BLaER1 treated with 17β-estradiol and CSF1 and Interleukin-3, amounts not matched to agents 10 nM and 100 nM (cell line): ENCODE measurements at regions not wholly inside any gene's neighbourhood (a gene's known extent, or its start where the extent isn't known, plus 50 kb on each side); places are given as distances from the start of the nearest gene placed in this dataset.

Source experiments
- H3K27ac ChIP-seq, 11 experiments: shearing (Covaris generic); formaldehyde crosslinking; 2 replicates each; pipeline ENCODE4 v1.8.1; 2022
- H3K27me3 ChIP-seq, 11 experiments: shearing (Covaris generic); formaldehyde crosslinking; 2 replicates each; pipeline ENCODE4 v1.8.1; 2022
- H3K36me3 ChIP-seq, 11 experiments: shearing (Covaris generic); formaldehyde crosslinking; 2 replicates each; pipeline ENCODE4 v1.8.1; 2022
- H3K4me1 ChIP-seq, 10 experiments: shearing (Covaris generic); formaldehyde crosslinking; 2 replicates each; pipeline ENCODE4 v1.8.1; 2022
- H3K4me2 ChIP-seq, 11 experiments: shearing (Covaris generic); formaldehyde crosslinking; 2 replicates each; pipeline ENCODE4 v1.8.1; 2022
- H3K4me3 ChIP-seq, 10 experiments: shearing (Covaris generic); formaldehyde crosslinking; 2 replicates each; pipeline ENCODE4 v1.8.1; 2022
- H3K9ac ChIP-seq, 11 experiments: shearing (Covaris generic); formaldehyde crosslinking; 2 replicates each; pipeline ENCODE4 v1.8.1; 2022
- H3K9me3 ChIP-seq, 11 experiments: shearing (Covaris generic); formaldehyde crosslinking; replicated peaks in 1 of 11; 2 replicates each; pipeline ENCODE4 v1.8.1; 2022
- H4K20me1 ChIP-seq, 11 experiments: shearing (Covaris generic); formaldehyde crosslinking; 2 replicates each; pipeline ENCODE4 v1.8.1; 2022
- Cebpa-rat ChIP-seq, 11 experiments: shearing (Covaris generic); IDR thresholded peaks; 2 replicates each; pipeline ENCODE4 v1.8.1; 2022

DNA sequence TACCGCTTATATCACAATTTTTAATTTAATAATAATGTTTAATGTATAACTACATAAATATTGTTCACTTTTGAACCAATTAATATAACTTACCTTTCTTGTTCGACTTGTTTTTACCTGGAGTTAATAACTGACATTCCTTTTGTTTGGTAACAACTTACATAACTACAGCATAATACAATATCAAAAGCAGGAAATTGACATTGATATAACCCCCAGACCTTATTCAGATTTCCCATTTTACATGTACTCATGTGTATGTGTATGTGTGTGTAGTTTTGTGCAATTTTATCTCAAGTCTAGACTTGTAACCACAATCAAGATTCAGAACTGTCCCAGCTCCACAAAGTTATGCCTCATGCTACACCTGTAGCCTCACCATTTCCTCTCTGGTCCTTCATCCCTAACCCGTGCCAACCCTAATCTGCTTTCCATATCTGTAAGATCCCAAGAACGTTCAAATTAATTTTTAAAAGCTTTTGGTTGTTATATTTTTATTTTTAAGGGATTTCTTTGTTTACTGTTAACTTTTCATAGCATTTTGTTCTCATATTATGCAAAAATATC lies 190.6 kb downstream of the MANEA start:
- Histone ChIP-seq H3K4me1 (peaks cover 0 to 6% (median 2%) of the 10 kb centered on the region in 10 experiments; a peak in 9 of 20 replicates), H3K36me3 (no peaks in the 10 kb centered on the region), H3K4me3 (no peak overlapping the region), H3K4me2 (no peak overlapping the region), H3K27ac (no peak overlapping the region), H3K27me3 (no peaks in the 10 kb centered on the region), H3K9ac (no peak overlapping the region), H4K20me1 (no peaks in the 10 kb centered on the region), H3K9me3 (no peaks in the 10 kb centered on the region)
- no peak for TF ChIP-seq Cebpa-rat (IDR thresholded peaks at IDR 0.05)

DNA sequence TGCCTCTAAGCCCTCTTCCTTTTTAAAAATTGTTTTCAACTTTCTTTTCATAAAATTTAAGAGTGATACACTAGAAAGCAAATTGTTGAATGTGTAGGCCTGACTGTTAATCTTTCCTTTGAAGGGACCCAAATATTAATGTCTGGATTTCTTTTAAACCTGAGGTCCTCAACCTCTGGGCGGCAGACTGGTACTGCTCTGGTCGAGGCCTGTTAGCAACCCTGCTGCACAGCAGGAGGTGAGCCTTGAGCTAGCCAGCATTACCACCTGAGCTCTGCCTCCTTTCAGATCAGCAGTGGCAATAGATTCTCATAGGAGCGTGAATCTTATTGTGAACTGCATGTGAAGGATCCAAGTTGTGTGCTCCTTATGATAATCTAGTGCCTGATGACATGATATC lies 191.2 kb downstream of the MANEA start:
- no peaks in the 10 kb centered on the region for H4K20me1 ChIP-seq
- H3K4me1 ChIP-seq: peaks cover 0 to 6% (median 2%) of the 10 kb centered on the region in 10 experiments; a peak in 9 of 20 replicates
- no peaks in the 10 kb centered on the region for H3K9me3 ChIP-seq
- no peak for TF ChIP-seq Cebpa-rat (IDR thresholded peaks at IDR 0.05)
- no peak overlapping the region for H3K9ac ChIP-seq
- no peaks in the 10 kb centered on the region for H3K36me3 ChIP-seq
- H3K27me3 ChIP-seq: no peaks in the 10 kb centered on the region
- no peak overlapping the region for H3K4me3 ChIP-seq
- H3K4me2 ChIP-seq: no peak overlapping the region
- H3K27ac ChIP-seq: no peak overlapping the region

DNA sequence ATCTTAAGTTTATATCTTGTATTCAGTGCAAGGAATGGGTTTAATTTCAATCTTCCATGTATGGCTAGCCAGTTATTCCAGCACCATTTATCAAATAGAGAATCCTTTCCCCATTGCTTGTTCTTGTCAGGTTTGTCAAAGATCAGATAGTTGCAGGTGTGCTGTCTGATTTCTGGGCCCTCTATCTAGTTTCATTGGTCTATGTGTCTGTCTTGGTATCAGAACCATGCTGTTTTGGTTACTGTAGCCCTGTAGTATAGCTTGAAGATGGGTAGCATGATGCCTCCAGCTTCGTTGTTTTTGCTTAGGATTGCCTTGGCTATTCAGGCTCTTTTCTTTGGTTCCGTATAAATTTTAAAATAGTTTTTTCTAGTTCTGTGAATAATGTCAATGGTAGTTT lies 200.0 kb downstream of the MANEA start:
- Histone ChIP-seq H3K9ac (no peak overlapping the region), H3K4me1 (no peaks in the 10 kb centered on the region), H3K27ac (no peak overlapping the region), H3K36me3 (no peaks in the 10 kb centered on the region), H3K4me2 (no peak overlapping the region), H3K4me3 (no peak overlapping the region), H4K20me1 (no peaks in the 10 kb centered on the region), H3K27me3 (no peaks in the 10 kb centered on the region), H3K9me3 (no peaks in the 10 kb centered on the region)
- TF ChIP-seq Cebpa-rat (IDR thresholded peaks at IDR 0.05): no peak

DNA sequence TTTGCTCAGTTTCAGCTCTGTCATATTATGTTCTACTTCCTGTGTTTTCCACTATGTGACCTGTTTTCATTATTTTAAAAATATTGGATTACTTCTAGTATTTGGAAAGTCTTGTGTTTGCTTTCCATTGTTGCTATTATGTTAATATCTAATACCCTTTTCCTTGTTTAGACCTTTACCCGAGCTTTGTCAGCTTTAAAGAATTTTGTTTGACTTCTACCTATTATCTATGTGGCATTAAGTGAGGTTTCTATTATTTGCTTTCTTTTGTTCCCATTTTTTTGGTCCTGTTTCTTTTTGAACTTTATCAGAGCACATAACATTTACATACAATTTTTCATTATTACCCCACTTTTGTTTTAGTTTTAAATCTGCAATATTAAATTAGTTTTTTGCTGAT lies 202.7 kb downstream of the MANEA start:
- Histone ChIP-seq H3K4me1 (no peaks in the 10 kb centered on the region), H3K9ac (no peak overlapping the region), H3K27me3 (no peaks in the 10 kb centered on the region), H3K9me3 (no peaks in the 10 kb centered on the region), H4K20me1 (no peaks in the 10 kb centered on the region), H3K4me2 (no peak overlapping the region), H3K4me3 (no peak overlapping the region), H3K36me3 (no peaks in the 10 kb centered on the region), H3K27ac (no peak overlapping the region)
- TF ChIP-seq Cebpa-rat (IDR thresholded peaks at IDR 0.05): no peak

DNA sequence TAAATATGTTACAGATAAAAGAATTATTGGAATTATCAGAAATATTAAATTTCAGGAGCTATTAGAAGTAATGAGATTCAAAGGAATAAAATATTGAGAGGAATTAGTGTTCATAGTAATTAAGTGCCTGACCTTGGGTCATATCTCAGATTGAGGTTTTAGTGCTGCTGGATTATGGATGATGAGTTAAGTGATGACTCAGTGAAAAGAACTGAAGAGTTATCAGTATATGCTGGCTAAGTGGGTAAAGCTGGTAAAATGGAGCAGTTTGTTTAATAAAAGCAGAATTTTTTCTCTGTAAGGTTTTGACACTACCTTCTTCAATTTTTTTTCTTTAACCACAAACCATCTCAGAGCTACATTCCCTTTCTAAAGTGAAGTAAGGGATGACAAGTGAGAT lies 206.7 kb downstream of the MANEA start:
- no peak overlapping the region for H3K4me3 ChIP-seq
- H3K27me3 ChIP-seq: no peaks in the 10 kb centered on the region
- H3K4me1 ChIP-seq: no peaks in the 10 kb centered on the region
- no peaks in the 10 kb centered on the region for H3K9me3 ChIP-seq
- no peak overlapping the region for H3K9ac ChIP-seq
- no peak overlapping the region for H3K4me2 ChIP-seq
- no peak for TF ChIP-seq Cebpa-rat (IDR thresholded peaks at IDR 0.05)
- no peaks in the 10 kb centered on the region for H4K20me1 ChIP-seq
- H3K27ac ChIP-seq: no peak overlapping the region
- H3K36me3 ChIP-seq: no peaks in the 10 kb centered on the region

DNA sequence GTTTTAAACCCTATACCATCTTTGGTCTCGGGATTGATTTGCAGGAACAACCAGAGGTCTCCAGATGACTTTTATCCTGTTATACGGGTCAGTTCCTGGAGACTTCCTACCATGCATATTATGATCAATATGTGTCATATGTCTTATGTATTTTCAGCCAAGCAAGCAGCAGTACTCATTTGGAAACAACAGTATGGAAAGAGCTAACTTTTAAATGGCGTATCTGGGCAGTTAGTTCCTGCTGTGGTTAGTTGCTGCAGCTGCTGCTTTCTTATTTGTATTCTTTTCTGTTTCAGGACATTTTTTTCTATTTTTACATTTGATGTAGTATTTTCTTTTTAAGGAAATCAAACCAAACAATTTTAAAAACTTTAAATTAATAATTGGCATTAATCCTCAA lies 207.5 kb downstream of the MANEA start:
- no peaks in the 10 kb centered on the region for H3K27me3 ChIP-seq
- no peaks in the 10 kb centered on the region for H3K9me3 ChIP-seq
- no peak overlapping the region for H3K27ac ChIP-seq
- H3K36me3 ChIP-seq: no peaks in the 10 kb centered on the region
- no peaks in the 10 kb centered on the region for H4K20me1 ChIP-seq
- TF ChIP-seq Cebpa-rat (IDR thresholded peaks at IDR 0.05): no peak
- no peaks in the 10 kb centered on the region for H3K4me1 ChIP-seq
- H3K9ac ChIP-seq: no peak overlapping the region
- H3K4me3 ChIP-seq: no peak overlapping the region
- no peak overlapping the region for H3K4me2 ChIP-seq

DNA sequence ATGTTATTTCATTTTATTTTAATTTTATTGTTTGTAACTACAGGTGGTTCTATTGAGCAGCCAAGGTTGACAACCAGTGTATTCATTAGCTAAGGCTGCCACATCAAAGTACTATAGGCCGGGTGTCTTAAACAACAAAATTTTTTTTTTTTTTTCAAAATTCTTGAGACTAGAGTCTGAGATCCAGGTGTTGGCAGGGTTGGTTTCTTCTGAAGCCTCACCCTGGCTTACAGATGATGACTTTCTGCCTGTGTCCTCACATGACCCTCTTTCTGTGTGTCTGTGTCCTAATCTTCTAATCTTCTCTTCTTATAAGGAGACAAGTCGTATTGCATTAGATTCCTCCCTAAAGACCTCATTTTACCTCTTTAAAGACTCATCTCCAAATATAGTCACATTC lies 208.4 kb downstream of the MANEA start:
- TF ChIP-seq Cebpa-rat (IDR thresholded peaks at IDR 0.05): no peak
- Histone ChIP-seq H3K27me3 (no peaks in the 10 kb centered on the region), H3K9me3 (no peaks in the 10 kb centered on the region)

DNA sequence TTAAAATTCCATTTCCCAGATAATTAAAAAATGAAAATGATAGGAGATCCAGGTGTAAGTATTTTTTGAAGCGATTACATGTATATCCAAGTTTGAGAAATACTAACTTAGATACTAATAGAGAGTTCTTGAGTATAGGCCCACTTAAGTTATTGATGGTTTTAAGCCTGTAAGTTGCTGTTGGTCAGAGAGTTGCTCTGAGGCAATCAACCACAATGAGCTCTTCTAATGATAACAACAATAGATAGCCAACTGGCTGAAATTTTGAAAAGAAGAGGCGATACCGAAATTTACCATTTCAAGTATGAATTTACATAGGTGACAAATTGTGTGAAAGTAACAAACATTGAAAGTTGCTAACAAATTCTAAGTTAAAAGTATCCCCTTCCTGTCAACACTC lies 209.5 kb downstream of the MANEA start:
- Histone ChIP-seq H3K9me3 (no peaks in the 10 kb centered on the region), H3K27me3 (no peaks in the 10 kb centered on the region), H3K9ac (no peak overlapping the region), H3K4me1 (no peaks in the 10 kb centered on the region), H3K36me3 (no peaks in the 10 kb centered on the region), H3K27ac (no peak overlapping the region), H3K4me3 (no peak overlapping the region), H4K20me1 (no peaks in the 10 kb centered on the region), H3K4me2 (no peak overlapping the region)
- no peak for TF ChIP-seq Cebpa-rat (IDR thresholded peaks at IDR 0.05)

More for the DNA sequence above, 208.4 kb downstream of the MANEA start:
- Histone ChIP-seq H4K20me1 (no peaks in the 10 kb centered on the region), H3K4me3 (no peak overlapping the region), H3K4me2 (no peak overlapping the region), H3K36me3 (no peaks in the 10 kb centered on the region), H3K4me1 (no peaks in the 10 kb centered on the region), H3K27ac (no peak overlapping the region), H3K9ac (no peak overlapping the region)

DNA sequence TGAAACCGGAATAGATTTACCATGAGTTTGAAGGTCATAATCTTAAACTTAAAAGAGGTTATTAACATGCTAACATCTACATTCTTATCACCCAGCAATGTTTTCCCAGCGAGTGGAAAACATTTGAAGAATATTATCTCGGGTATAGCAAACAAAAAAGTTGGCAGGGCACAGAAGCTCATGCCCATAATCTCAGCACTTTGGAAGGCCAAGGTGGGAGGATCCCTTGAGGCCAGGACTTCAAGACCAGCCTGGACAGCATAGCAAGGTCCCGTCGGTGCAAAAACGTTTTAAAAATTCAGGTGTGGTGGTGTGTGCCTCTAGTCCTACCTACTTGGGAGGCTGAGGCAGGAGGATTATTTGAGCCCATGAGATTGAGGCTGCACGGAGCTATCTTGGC lies 213.5 kb downstream of the MANEA start:
- no peak overlapping the region for H3K4me2 ChIP-seq
- no peak overlapping the region for H3K4me3 ChIP-seq
- H4K20me1 ChIP-seq: no peaks in the 10 kb centered on the region
- no peak for TF ChIP-seq Cebpa-rat (IDR thresholded peaks at IDR 0.05)
- H3K27ac ChIP-seq: no peak overlapping the region
- no peaks in the 10 kb centered on the region for H3K27me3 ChIP-seq
- H3K4me1 ChIP-seq: no peaks in the 10 kb centered on the region
- H3K9ac ChIP-seq: no peak overlapping the region
- H3K9me3 ChIP-seq: peaks cover 0 to 4% (median 0%) of the 10 kb centered on the region in 11 experiments; a peak in 1 of 22 replicates
- no peaks in the 10 kb centered on the region for H3K36me3 ChIP-seq

DNA sequence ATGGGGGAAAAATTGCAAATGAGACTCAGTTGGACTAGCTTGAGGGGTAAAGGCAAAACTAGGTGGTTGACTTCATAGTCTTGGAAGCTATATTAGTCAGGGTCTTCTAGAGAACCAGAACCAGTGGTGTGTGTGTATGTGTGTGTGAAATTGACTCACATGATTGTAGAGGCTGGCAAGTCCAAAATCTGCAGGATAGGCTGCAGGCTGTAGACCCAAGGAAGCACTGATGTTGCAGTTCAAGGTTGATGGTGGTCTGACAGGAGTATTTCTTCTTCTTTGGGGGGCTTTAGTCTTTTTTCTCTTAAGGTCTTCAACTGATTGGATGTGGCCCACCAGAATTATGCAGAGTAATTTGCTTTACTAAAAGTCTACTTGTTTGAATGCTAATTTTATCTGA lies 217.4 kb downstream of the MANEA start:
- H3K4me1 ChIP-seq: no peaks in the 10 kb centered on the region
- H3K4me3 ChIP-seq: no peak overlapping the region
- H3K9ac ChIP-seq: no peak overlapping the region
- H3K4me2 ChIP-seq: no peak overlapping the region
- H4K20me1 ChIP-seq: no peaks in the 10 kb centered on the region
- H3K9me3 ChIP-seq: peaks cover 0 to 4% (median 0%) of the 10 kb centered on the region in 11 experiments; a peak in 1 of 22 replicates
- no peak overlapping the region for H3K27ac ChIP-seq
- TF ChIP-seq Cebpa-rat (IDR thresholded peaks at IDR 0.05): no peak
- H3K27me3 ChIP-seq: no peaks in the 10 kb centered on the region
- H3K36me3 ChIP-seq: no peaks in the 10 kb centered on the region
